ENCODE measurements at regions not wholly inside any gene's neighbourhood (a gene's known extent, or its start where the extent isn't known, plus 50 kb on each side); places are given as distances from the start of the nearest gene placed in this dataset.
"Not testable (repeated sequence)": the region's sequence is repeated elsewhere in the genome, so short reads cannot be mapped to it uniquely, and the experiment has no call there.

DNA sequence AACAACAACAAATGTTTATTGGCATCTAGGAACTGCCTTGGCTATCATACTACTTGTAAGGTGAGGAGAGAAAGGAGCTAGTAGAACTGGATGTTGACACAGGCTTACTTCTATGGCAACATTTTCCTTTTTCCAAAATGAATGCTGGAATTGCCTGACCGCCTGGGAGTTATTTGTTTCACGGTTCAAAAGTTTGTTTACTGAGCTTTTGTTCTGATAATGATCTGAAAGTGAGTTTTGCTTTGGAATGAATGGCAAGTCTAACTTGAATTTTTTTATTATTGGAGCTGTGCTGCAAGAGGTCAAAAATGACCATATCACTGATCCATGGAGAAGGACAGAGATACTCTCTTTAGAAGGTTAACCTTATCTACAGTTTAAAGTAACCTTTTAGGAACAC, 183.5 kb upstream of the CAND1 start:
- ATAC-seq, result no peak
- no peak for DNase-seq
- intact Hi-C loops (cut with DNase I, micrococcal nuclease), result no loop called here

DNA sequence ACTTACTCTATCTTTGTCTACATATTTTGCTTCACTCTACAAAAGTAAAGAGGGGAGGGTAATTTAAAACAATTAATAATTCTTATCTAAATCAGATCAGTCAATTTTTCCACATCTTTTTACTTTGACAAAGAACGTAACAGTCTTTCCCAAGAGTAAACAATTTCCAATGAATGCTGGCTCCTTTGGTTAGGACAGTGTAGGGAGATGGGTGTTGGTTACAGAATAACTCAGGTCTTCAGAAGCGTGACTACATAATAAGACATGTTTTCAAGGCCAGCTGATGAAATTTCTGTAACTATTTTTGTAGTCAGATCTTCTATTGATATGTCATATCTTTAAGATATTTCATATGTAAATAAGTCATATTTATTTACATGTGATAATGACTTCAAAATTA, 183.0 kb upstream of the CAND1 start:
- intact Hi-C loops (cut with DNase I, micrococcal nuclease), result no loop called here
- DNase-seq, result no peak
- no peak for ATAC-seq

DNA sequence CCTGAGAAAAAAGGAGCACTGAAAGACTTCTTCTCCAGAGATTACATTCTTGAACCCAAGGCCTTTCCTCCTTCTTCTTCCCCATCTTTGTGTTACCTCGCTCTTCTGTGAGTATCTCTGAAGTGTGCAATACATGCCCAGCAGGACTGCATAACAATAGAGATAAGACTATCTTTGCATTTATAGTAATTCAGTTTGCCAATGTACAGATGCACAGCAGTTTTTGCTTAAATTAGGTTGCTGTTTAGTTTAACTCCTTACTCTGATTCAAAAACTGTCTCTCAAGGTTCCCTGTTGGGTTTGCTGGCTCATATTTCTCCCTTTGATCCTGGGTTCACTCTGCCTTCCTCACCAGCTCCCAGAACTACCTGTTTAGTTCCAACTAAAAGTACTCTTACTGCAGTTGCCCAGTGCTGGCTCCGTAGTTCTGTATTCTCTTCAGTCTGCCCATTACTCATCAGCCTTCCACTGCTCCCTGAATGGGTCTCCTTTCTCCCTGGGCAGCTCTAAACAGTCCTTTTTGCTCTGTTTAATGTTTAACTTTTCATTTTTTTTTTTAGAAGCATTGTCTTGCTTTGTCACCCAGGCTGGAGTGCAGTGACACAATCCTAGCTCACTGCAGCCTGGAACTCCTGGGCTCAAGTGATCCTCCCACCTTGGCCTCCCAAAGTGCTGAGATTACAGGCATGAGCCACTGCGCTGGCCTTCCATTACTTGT, 180.6 kb upstream of the CAND1 start:
- ATAC-seq, result no peak
- intact Hi-C loops (cut with DNase I, micrococcal nuclease), result no loop called here
- DNase-seq, result no peak

DNA sequence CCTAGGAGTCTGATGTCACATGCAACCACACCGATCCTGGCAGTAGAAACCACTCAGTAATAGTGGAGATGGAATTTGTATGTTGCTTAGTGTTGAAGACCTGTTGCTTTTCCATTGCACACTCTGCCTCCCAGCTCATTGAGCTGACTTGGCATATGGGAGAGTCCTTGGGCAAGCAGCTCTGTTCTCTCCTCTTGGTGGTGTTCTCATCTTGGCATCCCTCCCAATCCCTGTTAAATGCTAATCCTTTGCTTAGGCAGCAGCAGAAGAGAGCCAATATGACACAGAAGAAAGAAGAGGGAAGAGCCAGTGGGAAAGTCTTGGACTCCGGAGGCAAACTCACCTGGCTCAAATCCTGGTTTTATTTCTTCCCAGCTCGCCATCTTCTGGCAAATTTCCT, 178.0 kb upstream of the CAND1 start:
- DNase-seq (no peak), ATAC-seq (no peak)
- intact Hi-C loops (cut with DNase I, micrococcal nuclease), result no loop called here

DNA sequence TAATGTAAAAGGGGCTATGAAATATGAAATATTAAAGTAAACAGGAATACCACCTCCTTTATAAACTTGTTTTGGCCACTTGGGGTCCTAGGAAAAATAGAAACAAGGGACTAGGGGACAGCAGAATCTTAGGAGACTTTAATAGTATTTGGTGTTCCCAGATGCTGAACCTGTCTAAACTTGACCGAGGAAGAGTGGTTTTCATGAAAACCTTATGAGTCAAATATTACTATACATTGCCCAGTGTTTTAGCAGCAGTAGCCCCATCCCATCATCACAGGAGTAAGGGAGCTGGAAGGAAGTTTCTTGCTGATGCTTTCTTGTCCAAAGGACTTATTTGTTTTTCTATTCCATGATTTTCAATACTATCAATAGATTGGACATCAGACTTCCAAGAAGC, 177.5 kb upstream of the CAND1 start:
- ATAC-seq (no peak), DNase-seq (no peak)
- intact Hi-C loops (cut with DNase I, micrococcal nuclease), result no loop called here

DNA sequence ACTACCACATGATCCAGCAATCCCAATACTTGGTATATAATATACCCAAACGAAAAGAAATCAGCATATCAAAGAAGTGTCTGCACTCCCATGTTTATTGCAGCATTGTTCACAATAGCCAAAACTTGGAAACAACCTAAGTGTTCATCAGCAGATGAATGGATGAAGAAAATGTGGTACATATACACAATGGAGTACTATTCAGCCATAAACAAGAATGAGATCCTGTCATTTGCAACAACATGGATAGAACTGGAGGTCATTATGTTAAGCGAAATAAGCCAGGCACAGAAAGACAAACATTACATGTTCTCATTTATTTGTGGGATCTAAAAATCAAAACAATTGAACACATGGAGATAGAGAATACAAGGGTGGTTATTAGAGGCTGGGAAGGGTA, 176.2 kb upstream of the CAND1 start:
- intact Hi-C loops (cut with DNase I, micrococcal nuclease); DNase-seq; ATAC-seq: not testable (repeated sequence)

DNA sequence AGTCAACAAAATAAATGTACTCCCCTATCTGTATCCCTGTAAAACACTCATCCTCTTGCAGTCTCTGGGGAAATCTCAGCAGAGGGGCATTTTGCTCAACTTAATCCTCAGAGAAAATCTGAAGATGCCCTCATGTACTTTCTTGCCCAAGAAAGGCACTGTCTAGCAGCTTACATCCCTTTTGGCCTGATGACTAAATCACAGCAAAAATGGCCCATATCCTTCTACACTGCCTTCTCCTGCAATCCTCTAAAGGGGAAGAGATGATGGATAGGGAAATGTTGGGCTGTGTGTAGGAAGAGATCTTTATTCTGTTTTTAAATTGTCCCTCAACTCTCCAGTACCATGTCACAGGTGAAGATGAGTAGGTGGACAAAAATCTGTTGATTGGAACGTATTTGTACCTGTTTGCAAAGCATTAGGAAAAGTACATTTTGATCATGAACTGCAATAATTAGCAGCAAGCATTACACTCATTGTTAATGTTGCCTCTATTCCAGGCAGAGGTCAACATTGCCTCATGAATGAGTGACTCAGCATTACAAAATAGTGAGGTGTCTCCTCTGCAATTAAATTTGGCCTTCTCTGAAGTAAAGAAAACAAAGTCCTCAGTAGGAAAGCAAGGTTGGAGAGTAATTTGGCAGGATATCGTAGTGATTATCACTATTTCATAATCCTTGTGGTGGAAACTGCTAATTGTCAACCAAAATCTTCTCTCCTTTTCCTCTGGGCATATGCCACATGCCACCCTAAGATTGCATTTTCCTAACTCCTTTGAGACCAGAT, 172.4 kb upstream of the CAND1 start:
- ATAC-seq (no peak), DNase-seq (no peak)
- intact Hi-C loops (cut with DNase I, micrococcal nuclease), result no loop called here

DNA sequence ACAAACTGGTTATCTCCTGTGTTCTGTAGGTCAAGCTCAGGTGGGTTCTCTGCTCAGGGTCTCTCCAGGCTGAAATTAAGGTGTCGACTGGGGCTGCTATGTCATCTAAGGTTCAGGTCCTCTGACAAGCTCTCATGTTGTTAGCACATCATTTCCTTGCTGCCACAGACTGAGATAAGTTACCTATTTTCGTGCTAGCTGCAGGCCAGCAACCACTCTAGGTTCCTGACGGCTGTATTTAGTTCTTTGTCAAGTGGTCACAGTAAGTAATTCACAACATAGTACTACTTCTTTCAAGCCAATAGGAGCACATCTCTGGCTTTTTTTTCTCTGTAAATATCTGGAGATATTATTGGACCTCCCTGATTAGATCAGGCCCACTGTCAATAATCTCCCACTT, 169.3 kb upstream of the CAND1 start:
- ATAC-seq, result no peak

DNA sequence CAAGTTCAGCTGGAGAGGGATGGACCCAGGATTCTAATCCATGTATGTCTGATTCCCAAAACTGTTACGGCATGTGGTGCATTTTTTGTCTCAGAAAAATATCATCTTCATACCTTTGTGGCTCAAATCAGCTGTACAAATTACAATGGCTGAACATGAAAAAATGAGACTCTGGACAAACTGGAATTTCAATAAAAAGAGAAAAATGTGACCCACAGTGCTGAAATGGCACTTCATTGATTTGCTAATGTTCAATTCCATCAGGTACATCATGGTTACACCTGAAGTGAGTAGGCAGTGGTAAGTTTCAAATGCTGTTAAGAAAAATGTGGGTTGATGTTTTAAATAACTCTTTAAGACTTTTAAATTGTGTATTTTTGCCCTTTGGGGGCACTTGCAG, 165.6 kb upstream of the CAND1 start:
- no peak for ATAC-seq
- no peak for DNase-seq
- intact Hi-C loops (cut with DNase I, micrococcal nuclease), result no loop called here

More for the DNA sequence above, 169.3 kb upstream of the CAND1 start:
- no peak for DNase-seq
- intact Hi-C loops (cut with DNase I, micrococcal nuclease), result no loop called here

DNA sequence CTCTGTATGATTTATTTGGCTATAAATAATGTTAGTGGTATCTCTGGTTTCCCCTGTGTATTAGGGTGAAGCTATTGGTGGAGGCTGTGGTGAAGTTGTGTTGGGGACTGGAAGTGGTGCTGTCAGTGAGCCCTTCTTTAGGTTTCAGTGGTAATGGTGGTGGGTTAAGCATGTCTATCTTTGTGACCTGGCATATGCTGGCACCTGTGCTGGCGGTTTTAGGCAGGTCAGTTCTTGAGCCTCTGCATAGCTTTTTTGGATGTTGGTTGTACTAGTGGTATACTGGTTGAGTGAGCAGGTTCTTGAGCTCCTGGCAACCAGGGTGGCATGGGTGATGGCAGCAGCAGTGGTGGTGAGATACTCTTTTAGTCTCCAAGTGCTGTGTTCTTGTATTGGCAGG, 161.9 kb upstream of the CAND1 start:
- intact Hi-C loops (cut with DNase I, micrococcal nuclease), result no loop called here
- ATAC-seq (no peak), DNase-seq (no peak)

DNA sequence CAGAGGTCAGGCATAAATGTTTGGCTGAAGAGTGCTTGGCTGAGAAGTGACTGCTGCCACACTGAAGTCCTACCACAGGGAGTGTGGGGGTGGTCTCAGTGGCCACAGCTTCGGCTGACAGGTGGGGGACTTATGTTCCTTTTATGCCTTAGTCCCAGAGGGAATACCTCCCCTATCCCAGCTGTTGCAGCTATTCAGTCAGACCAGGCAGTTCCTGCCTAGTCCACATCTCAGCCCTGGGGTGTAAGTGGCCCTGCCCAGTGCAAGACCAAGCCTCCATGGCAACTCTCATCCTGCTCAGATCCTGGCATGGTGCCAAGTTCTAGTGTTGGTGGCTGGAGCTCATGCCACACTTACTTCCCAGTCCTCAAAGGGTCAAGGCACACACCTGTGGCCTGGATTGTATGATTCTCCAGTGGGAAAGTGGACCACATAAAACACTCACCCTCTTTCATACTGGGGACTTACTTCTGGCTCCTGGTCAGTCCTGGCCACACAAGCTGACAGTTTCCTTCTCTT, 161.3 kb upstream of the CAND1 start:
- ATAC-seq (no peak), DNase-seq (no peak)
- intact Hi-C loops (cut with DNase I, micrococcal nuclease), result no loop called here

DNA sequence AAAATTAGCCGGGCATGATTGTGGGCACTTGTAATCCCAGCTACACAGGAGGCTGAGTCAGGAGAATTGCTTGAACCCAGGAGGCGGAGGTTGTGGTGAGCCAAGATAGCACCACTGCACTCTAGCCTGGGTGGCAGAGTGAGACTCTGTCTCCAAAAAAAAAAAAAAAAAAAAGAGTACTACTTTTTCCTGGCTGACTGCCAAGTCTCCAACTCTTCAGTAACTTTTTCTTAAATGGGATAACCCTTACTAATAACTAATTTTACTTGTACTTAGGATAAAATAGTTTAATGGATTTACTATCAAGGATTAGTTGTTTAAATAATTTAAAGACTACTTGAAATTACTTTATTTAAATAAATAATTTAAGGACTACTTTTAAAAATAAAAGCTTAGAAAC, 158.8 kb upstream of the CAND1 start:
- ATAC-seq; DNase-seq; intact Hi-C loops (cut with DNase I, micrococcal nuclease): not testable (repeated sequence)

DNA sequence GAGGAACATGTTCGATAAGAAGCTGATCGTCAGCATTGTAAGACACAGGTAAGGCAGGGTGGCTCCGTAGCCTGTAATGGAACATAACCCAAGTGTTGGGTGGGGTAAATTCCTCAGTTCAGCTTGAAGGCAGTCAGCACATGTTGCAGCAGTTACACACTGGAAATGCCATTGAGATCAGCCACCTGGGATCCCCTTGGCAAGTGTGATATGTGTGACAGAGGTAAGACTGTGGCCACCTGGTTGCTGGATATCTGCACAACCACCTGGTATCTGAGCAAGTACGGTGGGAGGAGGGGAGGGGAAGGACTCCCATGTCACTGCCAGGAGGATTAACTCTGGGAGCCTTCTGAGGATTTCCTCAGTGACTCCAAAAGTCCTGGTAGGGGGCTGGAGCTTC, 158.0 kb upstream of the CAND1 start:
- no peak for ATAC-seq
- intact Hi-C loops (cut with DNase I, micrococcal nuclease), result no loop called here
- no peak for DNase-seq

DNA sequence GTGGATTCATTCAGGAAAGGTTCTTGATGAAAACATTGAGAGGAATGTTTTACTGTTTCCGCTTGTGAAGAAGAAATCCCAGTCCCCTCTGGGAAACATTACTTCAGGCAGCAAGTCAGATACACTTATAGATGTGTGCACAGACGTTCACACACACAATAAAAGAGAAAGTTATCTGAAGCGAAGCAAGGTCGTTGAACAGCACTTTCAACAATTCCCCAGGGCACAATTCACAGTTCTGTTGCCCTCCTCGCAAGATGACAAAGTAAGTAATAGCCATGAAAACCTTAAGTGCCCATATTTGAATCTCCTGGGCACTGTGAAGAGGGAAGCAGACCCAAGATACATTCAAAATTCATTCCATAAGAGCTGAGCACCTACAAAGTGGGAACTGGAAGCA, 156.6 kb upstream of the CAND1 start:
- ATAC-seq (no peak), DNase-seq (no peak)
- intact Hi-C loops (cut with DNase I, micrococcal nuclease), result no loop called here

DNA sequence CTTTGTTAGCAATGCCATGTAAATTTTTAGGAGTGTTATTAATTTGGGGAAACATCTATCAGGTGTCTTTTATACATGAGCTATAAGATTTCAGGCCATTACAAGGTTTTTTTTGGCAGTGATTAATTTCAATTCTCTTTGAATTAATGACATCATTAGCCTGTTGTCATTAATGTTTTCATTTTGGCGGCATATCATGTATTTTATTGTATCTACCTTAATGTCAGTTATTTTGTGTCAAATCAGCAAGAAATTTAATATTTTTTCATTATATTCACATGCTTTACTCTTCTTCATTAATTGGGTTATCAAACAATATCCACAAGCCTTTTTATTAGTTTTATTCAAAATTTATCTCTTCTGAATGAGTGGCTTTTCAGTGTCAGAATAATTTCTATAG, 153.0 kb upstream of the CAND1 start:
- ATAC-seq (no peak), DNase-seq (no peak)
- intact Hi-C loops (cut with DNase I, micrococcal nuclease), result no loop called here

DNA sequence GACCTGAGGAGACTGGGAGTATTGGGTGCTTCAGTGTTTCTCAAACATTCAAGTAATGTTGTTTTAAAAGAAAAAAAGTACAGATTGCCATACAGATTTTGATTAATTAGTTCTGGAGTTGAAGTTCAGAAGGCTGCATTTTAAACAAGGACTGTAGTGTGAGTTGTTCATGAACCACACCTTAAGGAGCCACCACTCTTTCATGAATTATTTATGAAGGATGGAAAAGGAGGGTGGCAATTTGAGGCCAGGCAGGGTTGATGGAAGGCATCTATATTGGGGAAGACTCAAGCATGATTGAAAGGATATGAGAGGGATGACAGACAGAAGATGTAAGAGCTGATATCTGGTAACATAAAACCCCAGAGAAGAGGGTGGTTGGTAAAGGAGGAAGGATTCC, 146.6 kb upstream of the CAND1 start:
- intact Hi-C loops (cut with DNase I, micrococcal nuclease), result no loop called here
- no peak for ATAC-seq
- DNase-seq, result no peak

DNA sequence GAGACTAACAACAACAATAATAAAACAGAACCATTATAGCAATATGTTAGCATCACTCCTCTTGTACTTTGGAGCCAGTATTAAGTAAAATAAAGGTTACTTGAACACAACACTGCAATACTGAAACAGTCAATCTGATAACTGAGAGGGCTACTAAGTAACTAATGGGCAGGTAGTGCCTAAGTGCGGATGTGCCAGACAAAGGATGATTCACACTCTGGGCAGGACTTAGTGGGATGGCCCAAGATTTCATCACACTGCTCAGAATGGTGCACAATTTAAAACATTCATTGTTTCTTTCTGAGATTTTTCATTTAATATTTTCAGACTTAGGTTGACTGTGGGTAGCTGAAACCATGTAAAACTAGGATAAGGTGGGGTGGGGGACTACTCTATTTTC, 131.9 kb upstream of the CAND1 start:
- ATAC-seq, result no peak
- DNase-seq, result no peak
- intact Hi-C loops (cut with DNase I, micrococcal nuclease), result no loop called here

DNA sequence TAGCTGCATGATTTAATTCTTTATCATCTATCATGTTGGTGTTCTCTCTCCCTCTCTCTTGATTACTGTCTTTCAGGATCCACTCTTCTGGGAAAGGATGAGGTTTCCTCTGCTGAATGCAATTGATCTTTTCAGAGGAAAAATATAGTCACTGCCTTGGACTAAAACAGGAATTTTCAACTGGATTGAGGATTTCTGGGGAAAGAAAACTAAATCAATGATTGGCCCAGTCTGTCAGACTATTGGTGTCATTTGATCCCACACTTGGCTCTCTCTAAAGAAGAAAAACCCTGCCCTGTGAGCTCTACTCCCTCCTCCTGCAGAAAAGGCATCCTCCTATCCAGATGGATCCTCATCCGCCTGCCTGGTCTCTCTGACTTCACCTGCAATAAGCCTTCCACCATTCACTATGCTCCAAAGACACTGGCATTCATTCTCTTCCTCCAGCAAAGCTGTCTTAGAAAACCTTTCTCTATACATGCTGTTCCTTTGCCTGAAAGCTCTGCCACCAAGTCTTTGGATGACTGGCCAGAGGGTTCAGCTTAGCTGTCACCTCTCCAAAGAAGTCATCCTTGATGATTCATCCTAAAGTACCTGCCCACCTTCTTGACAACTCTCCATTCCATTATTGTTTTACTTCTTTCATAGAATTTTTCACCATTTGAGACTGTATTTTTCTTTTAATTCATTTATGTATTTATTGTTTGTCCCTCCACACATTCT, 127.7 kb upstream of the CAND1 start:
- ATAC-seq (no peak), DNase-seq (no peak)
- intact Hi-C loops (cut with DNase I, micrococcal nuclease), result no loop called here

DNA sequence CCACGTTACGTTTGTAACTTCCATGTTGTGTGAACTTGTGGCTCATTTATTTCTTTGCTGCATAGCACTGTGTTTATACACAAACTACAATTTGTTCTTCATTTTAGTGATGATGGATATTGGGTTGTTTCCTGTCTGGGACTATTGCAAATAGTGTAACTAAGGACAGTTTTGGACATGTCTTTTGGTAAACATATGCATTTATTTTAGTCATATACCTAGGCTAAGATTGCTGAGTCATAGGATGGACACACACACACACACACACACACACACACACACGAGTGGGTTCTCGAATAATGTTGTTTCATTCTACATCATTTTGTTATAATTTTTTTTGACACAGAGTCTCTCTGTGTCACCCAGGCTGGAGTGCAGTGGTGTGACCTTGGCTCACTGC, 123.5 kb upstream of the CAND1 start:
- no peak for ATAC-seq
- intact Hi-C loops (cut with DNase I, micrococcal nuclease), result no loop called here
- DNase-seq, result no peak

DNA sequence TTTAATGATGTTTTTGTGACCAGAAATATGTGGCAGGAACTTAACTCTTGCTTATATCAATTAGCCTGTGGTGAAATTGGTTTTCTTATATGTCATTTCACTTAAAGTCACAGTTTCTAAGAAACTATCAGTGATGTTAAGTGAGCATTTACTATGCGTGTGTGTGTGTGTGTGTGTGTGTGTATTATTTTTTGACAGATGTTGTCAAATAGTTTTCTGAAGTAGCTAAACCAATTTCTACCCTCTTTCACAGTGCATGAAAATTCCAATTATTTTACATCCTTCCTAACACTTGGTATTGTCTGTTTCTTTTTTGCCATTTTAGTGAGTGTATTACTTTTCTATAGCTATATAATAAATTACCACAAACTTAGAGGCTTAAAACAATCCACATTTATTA, 122.1 kb upstream of the CAND1 start:
- no peak for ATAC-seq
- intact Hi-C loops (cut with DNase I, micrococcal nuclease), result no loop called here
- DNase-seq, result no peak

Data from left colon (tissue), 2 donors.